ENCODE measurements at regions not wholly inside any gene's neighbourhood (a gene's known extent, or its start where the extent isn't known, plus 50 kb on each side); places are given as distances from the start of the nearest gene placed in this dataset.
A peak's percentile ranks its signal among the peaks of the same experiment; 100 is the strongest.

GRCh38 chr2:203814661-203815540, 52.7 kb upstream of the CTLA4 start (continued):
- TF ChIP-seq SNAPC4 (CRISPR knock-in tag; IDR thresholded peaks at IDR 0.05), result no peak
- no peak for TF ChIP-seq ZBTB14 (CRISPR knock-in tag; IDR thresholded peaks at IDR 0.05)
- TF ChIP-seq MLX (CRISPR knock-in tag; IDR thresholded peaks at IDR 0.05), result 0 out of 2 replicates have a peak, but pooled peaks have one; percentile 34
- no peak for TF ChIP-seq JUNB (CRISPR knock-in tag; IDR thresholded peaks at IDR 0.05; ENCODE audit: borderline replicate concordance)
- TF ChIP-seq ZNF572 (CRISPR knock-in tag; IDR thresholded peaks at IDR 0.05), result no peak
- TF ChIP-seq ZNF747 (CRISPR knock-in tag; IDR thresholded peaks at IDR 0.05; ENCODE audit: borderline replicate concordance), result no peak
- no peak for TF ChIP-seq REXO4 (CRISPR knock-in tag; IDR thresholded peaks at IDR 0.05; ENCODE audit: borderline replicate concordance)
- TF ChIP-seq GPBP1L1 (CRISPR knock-in tag; IDR thresholded peaks at IDR 0.05), result no peak
- no peak for TF ChIP-seq PHF8 (CRISPR knock-in tag; IDR thresholded peaks at IDR 0.05)
- no peak for TF ChIP-seq THAP7 (CRISPR knock-in tag; IDR thresholded peaks at IDR 0.05)
- no peak for TF ChIP-seq ZNF570 (CRISPR knock-in tag; IDR thresholded peaks at IDR 0.05; ENCODE audit: borderline replicate concordance)
- TF ChIP-seq ZZZ3 (CRISPR knock-in tag; IDR thresholded peaks at IDR 0.05; ENCODE audit: borderline replicate concordance), result no peak
- TF ChIP-seq NFATC3 (CRISPR knock-in tag; IDR thresholded peaks at IDR 0.05), result no peak
- TF ChIP-seq KLF16 (CRISPR knock-in tag; IDR thresholded peaks at IDR 0.05), result no peak
- no peak; the same call in 1 of the 2 replicates for TF ChIP-seq TCF7 (IDR thresholded peaks at IDR 0.05; ENCODE audit: low read depth)
- TF ChIP-seq ZNF18 (CRISPR knock-in tag; IDR thresholded peaks at IDR 0.05; ENCODE audit: insufficient replicate concordance), result no peak
- TF ChIP-seq KLF12 (CRISPR knock-in tag; IDR thresholded peaks at IDR 0.05; ENCODE audit: borderline replicate concordance), result no peak
- peak; percentile 69 for TF ChIP-seq PPARG (CRISPR knock-in tag; conservative IDR thresholded peaks at IDR 0.05)

Data from HepG2 (cell line).